ENCODE measurements at regions not wholly inside any gene's neighbourhood (a gene's known extent, or its start where the extent isn't known, plus 50 kb on each side); places are given as distances from the start of the nearest gene placed in this dataset.

- TF ChIP-seq, protein P1, sequence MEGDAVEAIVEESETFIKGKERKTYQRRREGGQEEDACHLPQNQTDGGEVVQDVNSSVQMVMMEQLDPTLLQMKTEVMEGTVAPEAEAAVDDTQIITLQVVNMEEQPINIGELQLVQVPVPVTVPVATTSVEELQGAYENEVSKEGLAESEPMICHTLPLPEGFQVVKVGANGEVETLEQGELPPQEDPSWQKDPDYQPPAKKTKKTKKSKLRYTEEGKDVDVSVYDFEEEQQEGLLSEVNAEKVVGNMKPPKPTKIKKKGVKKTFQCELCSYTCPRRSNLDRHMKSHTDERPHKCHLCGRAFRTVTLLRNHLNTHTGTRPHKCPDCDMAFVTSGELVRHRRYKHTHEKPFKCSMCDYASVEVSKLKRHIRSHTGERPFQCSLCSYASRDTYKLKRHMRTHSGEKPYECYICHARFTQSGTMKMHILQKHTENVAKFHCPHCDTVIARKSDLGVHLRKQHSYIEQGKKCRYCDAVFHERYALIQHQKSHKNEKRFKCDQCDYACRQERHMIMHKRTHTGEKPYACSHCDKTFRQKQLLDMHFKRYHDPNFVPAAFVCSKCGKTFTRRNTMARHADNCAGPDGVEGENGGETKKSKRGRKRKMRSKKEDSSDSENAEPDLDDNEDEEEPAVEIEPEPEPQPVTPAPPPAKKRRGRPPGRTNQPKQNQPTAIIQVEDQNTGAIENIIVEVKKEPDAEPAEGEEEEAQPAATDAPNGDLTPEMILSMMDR (IDR thresholded peaks at IDR 0.05; ENCODE audit: low read length): no peak
- no peak for TF ChIP-seq EZH2 (optimal IDR thresholded peaks at IDR 0.05; ENCODE audit: low read depth, low read length)
Measured at GRCh38 chr4:138460477-138461414, 218.6 kb upstream of the SLC7A11 start.
